Hepatic stellate cell (primary cell): ENCODE measurements at regions not wholly inside any gene's neighbourhood (a gene's known extent, or its start where the extent isn't known, plus 50 kb on each side); places are given as distances from the start of the nearest gene placed in this dataset.
"Not testable (repeated sequence)": the region's sequence is repeated elsewhere in the genome, so short reads cannot be mapped to it uniquely, and the experiment has no call there.

Experiments
- DNase-seq: peaks from one replicate; pipeline ENCODE4 v3.0.0; 2011; ENCODE audit warnings: low spot score

- DNase-seq, result not testable (repeated sequence)
Measured at GRCh38 chr16:5295304-5295703, 197.7 kb upstream of the EEF2KMT start.

DNA sequence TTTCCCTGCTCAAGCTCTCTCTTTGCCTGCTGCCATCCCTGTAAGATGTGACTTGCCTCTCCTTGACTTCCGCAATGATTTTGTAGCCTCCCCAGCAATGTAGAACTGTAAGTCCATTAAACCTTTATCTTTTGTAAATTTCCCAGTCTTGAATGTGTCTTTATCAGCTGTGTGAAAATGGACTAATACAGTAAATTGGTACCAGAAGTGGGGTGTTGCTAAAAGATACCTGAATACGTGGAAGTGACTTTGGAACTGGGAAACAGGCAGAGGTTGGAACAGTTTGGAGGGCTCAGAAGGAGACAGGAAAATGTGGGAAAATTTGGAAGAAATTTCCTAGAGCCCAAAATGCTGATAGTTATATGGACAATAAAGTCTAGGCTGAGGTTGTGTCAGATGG is 184.6 kb upstream of the EEF2KMT start:
- DNase-seq, result not testable (repeated sequence)

DNA sequence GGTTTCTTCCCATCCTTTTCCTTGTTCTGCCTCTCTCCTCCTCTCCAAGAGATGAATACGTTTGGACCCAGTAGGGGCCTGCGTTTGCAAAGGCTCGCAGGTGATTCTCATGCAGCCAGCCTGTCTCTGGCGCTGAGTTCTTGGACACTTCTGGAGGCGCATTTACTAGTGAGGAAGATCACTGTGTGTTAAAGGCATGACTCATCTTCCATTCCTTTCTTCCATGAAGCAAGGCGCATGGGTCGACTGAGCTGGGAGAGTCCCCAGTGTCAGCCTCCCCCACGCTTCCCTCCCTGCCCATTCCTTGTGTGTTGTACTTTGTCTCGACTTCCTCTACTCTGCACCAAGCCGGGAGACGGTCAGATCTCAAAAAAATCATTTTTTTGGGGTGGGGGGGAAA is 159.9 kb upstream of the EEF2KMT start:
- no peak for DNase-seq

DNA sequence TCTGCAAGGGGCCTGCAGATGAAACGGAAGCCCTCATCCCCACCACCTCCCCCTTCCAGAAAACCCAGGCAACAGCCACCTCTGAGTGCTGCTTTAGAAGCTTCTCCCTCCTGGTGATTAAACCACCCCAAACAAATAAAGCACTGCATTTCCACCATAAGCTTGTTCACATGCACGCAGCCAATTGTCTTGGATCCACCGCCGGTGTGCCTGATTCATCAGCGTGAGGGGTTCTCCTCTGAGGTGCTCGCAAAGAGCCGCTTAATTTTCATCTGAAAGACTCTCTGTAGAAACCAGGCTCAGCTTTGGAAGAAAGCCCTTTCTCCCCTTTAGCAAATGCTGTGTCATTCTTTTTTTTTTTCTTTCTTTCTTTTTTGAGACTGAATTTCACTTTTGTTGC is 155.2 kb upstream of the EEF2KMT start:
- DNase-seq, result no peak

DNA sequence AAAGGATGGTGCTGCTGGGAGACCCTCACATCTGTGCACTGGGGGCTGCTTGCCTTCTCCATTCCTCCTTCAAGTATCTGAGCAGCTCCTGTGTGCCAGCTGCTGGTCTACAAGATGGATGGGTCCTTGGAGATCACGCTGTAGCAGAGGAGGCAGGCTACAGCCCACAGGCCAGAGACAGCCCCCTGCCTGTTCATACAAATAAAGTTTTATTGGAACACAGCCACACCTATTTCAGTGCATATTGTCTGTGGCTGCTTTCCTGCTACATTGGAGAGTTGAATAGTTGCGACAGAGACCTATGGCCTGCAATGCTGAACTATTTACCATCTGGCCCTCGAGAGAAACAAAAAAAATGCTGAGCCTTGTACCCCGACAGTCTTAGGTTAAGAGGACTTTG is 149.8 kb upstream of the EEF2KMT start:
- not testable (repeated sequence) for DNase-seq

- DNase-seq, result not testable (repeated sequence)
Measured at GRCh38 chr16:5240278-5240626, 142.7 kb upstream of the EEF2KMT start.

DNA sequence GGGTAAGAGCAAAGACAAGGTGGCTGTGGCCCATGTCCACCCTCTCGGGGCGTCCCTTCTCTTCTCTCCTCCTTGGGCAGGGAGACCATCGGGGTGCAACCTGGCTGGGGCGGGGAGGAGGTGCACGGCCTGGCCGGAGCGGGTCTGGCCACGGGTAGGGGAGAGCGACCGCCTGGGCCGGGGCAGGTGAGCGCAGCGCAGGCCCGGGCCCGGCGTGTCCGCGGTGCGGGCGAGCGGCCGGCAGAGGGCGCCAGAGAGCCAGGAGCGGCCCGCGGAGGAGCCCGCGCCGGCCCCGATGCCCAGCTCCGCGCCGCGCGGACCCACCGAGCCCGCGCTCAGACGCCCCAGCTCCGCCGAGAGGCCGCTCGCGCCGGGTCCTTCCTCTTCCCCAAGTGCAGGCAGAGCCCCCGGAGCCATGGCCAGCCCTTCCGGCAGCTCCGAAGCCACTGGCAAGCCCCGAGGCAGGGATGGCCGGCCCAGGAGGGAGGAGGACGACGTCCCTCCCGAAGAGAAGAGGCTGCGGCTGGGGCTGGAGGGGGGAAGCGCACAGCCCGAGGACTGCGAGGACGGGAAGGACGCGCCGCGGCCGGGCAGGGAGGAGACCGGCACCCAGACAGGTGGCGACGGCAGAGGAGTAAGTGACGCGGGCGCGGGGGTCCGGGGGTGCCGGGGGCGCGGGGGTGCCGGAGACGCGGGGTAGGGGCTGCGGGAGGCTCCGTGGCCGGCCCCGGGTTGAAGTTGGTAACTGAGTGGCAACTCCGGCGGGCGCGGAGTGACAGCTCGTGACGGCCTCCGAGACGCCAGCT is 142.1 kb upstream of the EEF2KMT start:
- not testable (repeated sequence) for DNase-seq

- DNase-seq, result no peak
Measured at GRCh38 chr16:5235119-5235518, 137.5 kb upstream of the EEF2KMT start.

- DNase-seq, result no peak
Measured at GRCh38 chr16:5234295-5235050, 136.9 kb upstream of the EEF2KMT start.

GRCh38 chr16:5231246-5231759 is 133.7 kb upstream of the EEF2KMT start:
- DNase-seq, result no peak

GRCh38 chr16:5228369-5228768 is 130.8 kb upstream of the EEF2KMT start:
- no peak for DNase-seq

DNA sequence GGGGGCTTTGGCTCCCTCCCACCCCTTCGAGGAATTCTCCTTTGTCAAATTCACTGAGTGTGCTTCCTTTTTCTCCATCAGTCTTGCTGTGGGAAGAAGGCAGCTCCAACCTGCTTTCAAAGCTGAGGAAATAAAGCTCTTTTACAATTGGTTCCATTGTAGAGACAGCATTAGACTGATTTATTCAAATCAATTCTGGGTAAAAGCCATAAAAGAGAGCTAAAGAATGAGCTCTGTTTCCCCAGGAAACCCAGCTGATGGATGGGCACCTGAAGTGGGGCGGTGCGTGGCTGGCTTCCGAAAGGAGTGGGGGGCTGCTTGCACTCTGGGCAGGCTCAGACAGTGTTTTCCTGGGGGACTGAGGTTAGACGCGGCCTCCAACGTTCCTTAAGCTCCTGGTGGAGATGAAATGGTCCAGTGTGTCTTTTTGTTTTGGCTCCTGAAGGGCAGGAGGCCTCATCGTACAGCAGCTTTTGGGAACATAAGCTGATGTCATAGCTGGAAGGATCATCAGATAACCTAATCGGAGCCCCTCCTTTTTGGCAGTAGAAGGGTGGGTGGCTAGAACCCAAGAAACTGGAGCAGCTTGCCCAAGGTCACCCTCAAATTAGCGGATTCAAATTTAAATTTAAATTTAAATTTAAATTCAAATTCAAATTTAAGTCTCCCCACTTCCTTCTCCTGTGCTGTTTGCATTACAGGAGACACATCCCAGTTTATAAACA is 128.5 kb upstream of the EEF2KMT start:
- DNase-seq, result no peak

DNA sequence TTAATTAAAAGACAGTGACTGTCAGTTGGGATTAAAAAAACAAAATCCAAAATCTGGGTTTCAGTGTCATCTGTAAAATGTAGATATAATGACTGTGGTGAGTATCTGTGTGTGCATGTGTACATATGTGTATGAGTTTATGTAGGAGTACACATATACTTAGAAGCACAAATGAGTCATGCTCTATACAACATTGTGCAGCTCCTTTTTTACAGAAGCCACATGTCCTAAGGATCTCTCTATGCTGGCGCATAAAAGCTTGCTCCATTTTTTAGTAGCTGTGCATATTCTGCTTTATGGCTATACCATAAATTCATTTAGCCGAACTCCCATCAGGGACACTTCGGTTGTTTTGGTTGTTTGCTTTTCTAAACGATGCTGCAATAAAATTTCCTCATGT is 125.2 kb upstream of the EEF2KMT start:
- no peak for DNase-seq

GRCh38 chr16:5221831-5222230 is 124.2 kb upstream of the EEF2KMT start:
- DNase-seq, result not testable (repeated sequence)

GRCh38 chr16:5220705-5221104 is 123.1 kb upstream of the EEF2KMT start:
- no peak for DNase-seq

- DNase-seq, result no peak
Measured at GRCh38 chr16:5216441-5217080, 119.0 kb upstream of the EEF2KMT start.

DNA sequence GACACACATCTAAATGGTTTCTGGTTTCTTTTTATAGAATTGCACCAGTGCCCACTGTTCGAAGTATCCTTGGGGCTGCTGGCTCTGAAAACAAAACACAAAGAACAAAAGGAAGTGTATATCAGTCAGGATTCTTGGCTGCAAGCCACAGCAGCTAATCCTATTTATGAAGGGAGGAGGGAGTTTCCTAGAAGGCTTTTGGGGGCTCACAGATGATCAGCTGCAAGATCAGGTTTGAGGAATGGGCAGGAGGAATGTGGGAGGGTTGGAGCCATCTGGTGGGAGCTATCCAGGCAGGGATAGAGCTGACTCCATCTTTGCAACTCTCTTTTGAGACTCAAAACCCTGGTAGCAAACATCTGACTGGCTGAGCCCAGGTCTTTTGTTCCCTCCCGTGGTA is 118.3 kb upstream of the EEF2KMT start:
- no peak for DNase-seq

DNA sequence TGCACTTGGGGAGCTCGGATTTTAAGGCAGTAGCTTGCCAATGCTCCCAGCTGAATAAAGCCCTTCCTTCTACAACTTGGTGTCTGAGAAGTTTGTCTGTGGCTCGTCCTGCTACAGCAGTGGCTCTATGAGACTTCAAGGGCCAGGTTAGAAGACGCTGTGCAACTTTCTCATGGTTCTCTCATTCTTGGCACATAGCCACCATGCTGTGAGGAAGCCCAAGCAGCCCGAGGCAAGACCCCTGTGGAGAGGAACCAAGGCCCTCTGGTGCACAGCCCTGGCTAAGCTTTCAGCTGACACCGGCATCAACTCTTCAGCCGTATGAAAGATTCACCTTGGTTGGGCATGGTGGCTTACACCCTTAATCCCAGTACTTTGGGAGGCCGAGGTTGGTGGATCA is 116.9 kb upstream of the EEF2KMT start:
- DNase-seq, result no peak

DNA sequence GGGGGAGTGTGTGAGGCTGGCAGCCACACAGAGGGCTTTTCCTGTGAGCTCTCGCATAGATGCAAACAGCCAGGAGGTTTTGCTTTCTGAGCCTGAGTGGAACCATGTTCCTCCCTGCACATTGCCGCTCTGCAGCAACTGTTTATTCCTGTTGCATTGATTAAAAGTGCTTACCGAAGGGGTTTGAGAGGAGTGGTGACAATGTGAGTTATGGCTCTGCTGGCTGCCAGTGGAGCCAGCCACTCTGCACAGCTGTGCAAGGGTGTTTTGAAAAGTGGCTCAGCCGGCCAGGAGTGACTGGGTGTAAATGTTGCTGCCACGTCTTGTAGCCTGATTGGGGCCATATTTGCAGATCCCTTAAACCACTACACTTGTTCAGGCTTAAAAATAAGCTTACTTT is 114.9 kb upstream of the EEF2KMT start:
- DNase-seq, result not testable (repeated sequence)

GRCh38 chr16:5207862-5208498 is 110.4 kb upstream of the EEF2KMT start:
- not testable (repeated sequence) for DNase-seq

DNA sequence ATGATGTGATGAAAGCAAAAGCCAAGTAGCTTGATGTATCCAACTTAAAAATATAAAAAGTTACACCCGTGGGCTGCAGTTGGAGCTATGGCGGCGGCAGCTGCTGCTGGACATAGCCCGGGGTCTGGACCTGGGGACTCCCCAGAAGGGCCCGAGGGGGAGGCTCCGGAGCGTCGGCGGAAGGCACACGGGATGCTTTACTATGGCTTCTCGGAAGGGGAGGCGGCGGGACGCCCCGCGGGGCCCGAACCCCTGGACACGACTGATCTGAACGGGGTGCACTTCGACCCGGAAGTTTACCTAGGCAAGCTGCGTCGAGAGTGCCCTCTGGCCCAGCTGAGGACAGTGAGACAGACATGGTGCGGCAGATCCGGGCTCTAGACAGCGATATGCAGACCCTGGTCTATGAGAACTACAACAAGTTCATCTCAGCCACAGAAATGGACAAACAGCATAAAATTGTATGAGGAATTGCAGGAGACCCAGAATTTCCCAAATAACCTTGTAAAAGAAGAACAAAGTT is 109.5 kb upstream of the EEF2KMT start:
- no peak for DNase-seq
